ENCODE measurements at regions not wholly inside any gene's neighbourhood (a gene's known extent, or its start where the extent isn't known, plus 50 kb on each side); places are given as distances from the start of the nearest gene placed in this dataset.
"Not testable (repeated sequence)": the region's sequence is repeated elsewhere in the genome, so short reads cannot be mapped to it uniquely, and the experiment has no call there.

- not testable (repeated sequence) for DNase-seq
Measured at GRCh38 chrX:92333194-92333593, 554.0 kb downstream of the PCDH11X start.

DNA sequence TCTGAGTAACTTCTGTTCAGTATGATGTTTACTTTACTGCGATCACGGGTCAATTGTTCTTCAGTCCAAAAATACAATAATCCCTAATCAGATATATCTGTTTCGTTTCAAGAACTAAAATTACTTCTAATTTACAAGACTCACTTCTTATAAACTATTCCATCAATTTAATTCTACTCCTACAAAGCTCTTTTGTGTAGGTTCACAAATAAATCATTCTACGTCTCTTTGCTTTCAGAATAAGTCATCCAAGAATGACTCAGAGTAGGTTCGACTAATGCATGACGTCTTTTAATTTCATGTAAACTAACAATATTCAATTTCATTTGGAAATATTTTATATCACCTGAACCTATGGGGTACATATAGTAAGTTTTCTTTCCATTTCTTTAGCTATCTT, 571.9 kb downstream of the PCDH11X start:
- not testable (repeated sequence) for DNase-seq

DNA sequence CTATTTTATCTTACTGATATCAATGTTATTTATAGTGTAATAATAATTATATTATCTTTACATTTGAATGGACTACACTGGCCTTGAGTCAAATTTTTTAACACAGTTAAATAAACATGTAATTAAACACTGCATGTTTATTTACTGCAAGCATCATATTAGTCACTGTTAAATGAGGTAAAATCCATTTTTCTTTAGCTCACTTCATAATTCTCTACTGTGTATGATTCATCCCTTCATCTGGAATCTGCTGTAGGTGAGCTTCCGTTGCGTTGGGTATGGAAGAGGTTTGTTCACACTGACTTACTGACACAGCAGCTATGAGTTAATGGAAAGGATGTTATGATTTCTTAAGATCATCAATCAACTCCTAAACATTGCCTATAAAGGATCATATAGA, 572.3 kb downstream of the PCDH11X start:
- no peak for DNase-seq

Data from hematopoietic multipotent progenitor cell treated with erythropoietin and hydrocortisone succinate and interleukin-3 and kit ligand, for 6 days (in vitro differentiated cells).